ENCODE measurements at regions not wholly inside any gene's neighbourhood (a gene's known extent, or its start where the extent isn't known, plus 50 kb on each side); places are given as distances from the start of the nearest gene placed in this dataset.
A peak's percentile ranks its signal among the peaks of the same experiment; 100 is the strongest.
"Not testable (repeated sequence)": the region's sequence is repeated elsewhere in the genome, so short reads cannot be mapped to it uniquely, and the experiment has no call there.

- peak; percentile 14 to 42 for DNase-seq
Measured at GRCh38 chr3:161914703-161915417, 418.3 kb downstream of the OTOL1 start.

DNA sequence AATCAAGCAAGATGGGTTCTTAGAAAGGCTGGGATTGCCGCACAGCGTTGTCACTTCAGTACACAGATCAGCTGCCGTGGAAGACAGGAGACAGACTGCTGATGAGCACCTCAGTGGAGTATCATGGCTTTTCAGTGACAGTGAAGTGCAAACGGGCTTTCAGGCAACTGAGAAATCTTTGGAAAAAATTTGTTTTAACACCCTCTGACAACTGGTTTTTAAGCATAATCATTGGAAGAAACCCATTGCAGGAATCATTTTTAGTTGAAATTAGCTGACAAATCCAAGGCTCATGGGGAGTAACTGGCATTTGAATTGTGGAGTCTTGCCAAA lies 418.8 kb downstream of the OTOL1 start:
- no peak for DNase-seq

- DNase-seq, result no peak
Measured at GRCh38 chr3:161920196-161920595, 423.6 kb downstream of the OTOL1 start.

DNA sequence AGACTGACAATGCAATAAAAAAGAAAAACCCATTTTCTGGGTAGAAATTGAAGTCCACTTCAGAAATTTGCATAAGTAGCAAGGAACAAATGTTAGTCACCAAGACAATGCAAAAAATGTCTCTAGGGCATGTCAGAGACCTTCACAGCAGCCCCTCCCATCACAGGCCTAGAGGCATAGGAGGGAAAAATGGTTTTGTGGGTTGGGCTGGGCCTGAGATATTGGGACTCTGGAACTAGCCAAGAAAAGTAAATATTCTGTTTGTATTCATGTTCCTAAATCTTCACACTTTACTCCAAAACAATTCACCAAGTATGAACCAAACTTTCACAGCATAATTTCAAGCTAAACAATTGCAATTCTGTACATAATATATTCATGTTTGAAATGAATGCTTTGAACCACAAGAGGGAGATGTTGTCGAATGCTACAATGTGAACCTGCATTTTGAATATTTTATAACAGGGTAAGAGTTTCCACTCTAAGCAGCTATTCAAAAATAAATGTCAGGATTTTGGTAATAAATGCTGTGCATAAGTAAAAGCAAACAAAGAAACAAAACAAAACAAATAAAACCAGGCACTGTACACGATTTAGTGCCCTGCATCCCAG lies 429.2 kb downstream of the OTOL1 start:
- DNase-seq, result no peak

DNA sequence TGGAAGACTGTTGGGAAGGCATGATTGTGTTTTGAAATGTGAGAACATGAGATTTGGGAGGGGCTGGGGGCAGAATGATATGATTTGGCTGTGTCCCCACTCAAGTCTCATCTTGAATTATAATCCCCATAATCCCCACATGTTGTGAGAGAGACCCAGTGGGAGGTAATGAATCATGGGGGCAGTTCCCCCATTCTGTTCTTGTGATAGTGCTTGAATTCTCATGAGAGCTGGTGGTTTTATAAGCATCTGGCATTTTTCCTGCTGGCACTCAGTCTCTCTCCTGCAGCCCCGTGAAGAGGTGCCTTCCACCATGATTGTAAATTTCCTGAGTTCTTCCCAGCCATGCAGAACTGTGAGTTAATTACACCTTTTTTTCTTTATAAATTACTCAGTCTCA lies 430.5 kb downstream of the OTOL1 start:
- no peak for DNase-seq

- DNase-seq, result peak; percentile 20 to 30
Measured at GRCh38 chr3:161939918-161940620, 443.5 kb downstream of the OTOL1 start.

- no peak for DNase-seq
Measured at GRCh38 chr3:161940621-161940965, 444.0 kb downstream of the OTOL1 start.

DNA sequence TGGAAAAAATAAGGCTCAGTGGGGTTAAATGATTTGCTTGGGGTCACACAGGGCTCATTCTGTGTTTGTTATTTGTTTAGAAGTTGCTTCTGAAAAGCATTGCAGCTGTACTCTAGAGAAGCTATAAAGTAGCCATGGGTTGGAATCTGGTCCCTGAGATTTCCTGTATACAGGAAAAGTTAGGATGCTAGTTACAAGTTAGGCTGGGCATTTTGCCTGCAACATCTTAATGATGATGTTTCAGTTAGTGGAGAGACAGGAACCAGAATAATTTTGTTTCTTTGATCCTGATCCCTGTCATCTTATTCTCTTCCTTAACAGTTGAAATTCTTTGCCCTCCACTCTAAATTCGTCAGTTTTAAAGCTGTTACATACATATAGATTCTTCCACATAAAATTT lies 445.3 kb downstream of the OTOL1 start:
- no peak for DNase-seq

DNA sequence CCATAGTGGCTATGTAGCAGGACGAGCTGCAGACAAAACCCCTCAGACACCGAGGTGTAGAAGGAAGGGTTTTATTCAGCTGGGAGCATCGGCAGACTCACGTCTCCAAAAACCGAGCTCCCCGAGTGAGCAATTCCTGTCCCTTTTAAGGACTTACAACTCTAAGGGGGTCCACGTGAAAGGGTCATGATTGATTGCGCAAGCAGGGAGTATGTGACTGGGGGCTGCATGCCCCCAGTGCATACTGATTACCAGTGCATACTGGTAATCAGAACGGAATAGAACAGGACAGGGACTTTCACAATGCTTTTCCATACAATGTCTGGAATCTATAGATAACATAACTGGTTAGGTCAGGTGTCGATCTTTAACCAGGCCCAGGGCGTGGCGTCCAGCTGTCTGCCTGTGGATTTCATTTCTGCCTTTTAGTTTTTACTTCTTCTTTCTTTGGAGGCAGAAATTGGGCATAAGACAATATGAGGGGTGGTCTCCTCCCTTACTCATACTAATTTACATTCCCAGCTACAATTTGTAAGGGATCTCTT lies 447.3 kb downstream of the OTOL1 start:
- not testable (repeated sequence) for DNase-seq

DNA sequence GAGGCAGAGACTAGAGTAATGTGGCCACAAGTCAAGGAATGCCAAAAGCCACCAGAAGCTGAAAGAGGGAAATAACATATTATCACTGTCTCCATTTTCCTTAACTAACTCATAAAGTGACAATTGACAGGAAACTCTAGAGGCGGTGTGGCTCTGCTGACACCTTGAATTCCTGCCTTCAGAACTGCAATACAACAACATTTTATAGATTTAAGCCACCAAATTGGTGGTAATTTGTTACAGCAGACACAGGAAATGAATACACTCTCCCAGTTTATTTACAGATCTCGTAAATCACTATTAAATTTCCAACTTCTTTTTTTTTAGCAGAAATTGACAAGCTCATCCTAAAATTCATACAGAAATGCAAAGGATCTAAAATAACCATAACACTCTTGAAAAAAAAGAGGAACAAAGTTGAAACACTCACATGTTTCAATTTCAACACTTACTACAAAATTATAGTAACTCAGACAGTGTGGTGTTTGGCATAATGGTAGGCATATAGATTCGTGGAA lies 449.9 kb downstream of the OTOL1 start:
- DNase-seq, result no peak

GRCh38 chr3:161950318-161950868 lies 453.8 kb downstream of the OTOL1 start:
- no peak for DNase-seq

DNA sequence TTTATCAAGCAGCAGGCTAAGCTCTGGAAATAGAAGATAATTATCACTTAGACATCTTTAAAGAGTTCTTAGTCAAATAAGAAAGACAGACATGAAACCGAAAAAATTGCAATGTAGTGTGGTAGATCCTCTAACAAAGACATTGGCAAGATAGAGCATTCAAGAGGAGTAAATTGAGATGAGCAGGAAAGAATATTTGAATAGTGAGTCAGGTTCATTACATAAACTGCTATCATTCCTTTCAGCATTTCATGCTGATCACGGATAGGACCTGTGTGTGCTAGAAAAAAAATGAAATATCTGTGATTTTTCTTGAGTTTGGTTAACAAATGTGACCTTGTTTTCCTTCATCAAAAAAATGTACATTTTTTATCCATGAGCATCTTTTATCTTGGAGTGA lies 460.9 kb downstream of the OTOL1 start:
- no peak for DNase-seq

GRCh38 chr3:161964857-161965256 lies 468.2 kb downstream of the OTOL1 start:
- DNase-seq, result no peak

DNA sequence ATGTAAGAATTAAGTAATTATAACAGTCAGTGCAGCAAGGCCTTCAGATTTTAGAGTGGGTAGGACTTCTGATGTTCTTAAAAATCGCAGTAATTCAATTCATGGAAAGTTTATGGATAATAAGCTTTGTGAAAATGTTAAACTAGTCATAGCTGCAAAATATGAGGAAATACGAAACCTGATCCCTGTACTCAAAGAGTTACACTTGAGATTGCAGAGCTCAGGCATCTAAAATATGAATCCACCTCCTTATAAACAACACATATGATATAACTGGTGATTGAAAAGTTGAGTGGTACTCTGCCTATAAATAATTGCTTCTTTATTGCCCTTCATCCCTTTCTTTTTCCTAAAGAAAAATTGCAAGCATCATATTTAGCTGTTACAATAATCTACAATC lies 473.3 kb downstream of the OTOL1 start:
- DNase-seq, result no peak

DNA sequence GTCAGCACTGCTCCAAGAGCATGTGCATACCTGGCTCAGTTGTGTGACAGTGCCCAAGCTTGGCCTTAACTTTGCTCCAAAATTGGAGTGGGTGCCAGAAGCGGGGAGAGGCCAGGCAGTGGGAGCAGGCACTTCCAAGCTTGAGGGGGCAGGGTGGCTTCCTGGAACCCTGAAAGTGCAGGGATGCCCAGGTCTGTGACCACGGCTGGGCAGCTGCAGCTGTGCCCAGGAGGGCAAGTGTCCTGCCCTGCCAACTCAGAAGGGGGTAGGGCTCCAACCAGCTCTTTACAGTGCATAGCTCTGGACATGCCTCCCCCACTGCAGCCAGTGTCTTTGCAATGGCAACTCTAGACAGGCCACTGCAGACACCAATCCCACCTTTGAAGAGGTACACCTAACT lies 478.6 kb downstream of the OTOL1 start:
- no peak for DNase-seq

GRCh38 chr3:161977063-161977462 lies 480.5 kb downstream of the OTOL1 start:
- DNase-seq, result no peak

DNA sequence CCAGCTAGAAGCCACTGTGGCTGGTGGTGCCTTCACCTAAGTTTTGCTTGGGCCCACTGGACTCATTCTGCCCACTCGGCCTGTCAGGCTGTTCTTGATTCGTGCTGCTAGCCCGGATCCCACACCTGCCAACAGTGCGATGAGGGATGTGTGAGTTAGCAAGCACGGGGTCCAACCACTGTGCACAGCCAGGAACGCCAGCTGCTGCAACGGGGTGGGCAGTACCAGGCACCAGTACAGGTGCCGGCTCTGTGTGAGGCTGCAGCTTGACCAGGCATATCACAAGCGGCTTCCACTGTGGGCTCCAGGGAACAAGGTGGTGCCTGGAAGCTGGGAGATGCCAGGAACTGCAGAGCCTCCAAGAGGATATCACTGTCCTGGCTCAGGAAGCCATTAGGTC lies 481.2 kb downstream of the OTOL1 start:
- DNase-seq, result no peak

DNA sequence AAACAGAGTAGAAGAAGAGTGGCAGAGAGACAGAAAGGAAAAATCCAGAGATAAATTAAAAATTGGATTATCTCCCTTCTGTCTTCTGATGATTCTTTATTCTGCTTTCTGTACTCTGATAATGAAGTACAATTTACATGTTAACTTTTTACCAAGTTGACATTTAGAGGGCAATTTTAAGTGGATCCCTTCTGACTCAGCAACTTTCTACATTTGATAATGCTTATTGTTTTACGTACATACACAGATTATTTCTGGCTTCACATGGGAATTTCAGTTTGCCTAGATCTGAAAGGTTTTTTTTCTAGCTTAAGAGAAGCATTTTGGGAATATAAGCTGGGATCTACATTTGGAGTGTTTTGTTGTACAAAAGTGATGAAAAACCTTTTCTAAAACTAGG lies 491.3 kb downstream of the OTOL1 start:
- DNase-seq, result no peak

GRCh38 chr3:161989012-161989411 lies 492.4 kb downstream of the OTOL1 start:
- no peak for DNase-seq

GRCh38 chr3:161990036-161990435 lies 493.4 kb downstream of the OTOL1 start:
- no peak for DNase-seq

DNA sequence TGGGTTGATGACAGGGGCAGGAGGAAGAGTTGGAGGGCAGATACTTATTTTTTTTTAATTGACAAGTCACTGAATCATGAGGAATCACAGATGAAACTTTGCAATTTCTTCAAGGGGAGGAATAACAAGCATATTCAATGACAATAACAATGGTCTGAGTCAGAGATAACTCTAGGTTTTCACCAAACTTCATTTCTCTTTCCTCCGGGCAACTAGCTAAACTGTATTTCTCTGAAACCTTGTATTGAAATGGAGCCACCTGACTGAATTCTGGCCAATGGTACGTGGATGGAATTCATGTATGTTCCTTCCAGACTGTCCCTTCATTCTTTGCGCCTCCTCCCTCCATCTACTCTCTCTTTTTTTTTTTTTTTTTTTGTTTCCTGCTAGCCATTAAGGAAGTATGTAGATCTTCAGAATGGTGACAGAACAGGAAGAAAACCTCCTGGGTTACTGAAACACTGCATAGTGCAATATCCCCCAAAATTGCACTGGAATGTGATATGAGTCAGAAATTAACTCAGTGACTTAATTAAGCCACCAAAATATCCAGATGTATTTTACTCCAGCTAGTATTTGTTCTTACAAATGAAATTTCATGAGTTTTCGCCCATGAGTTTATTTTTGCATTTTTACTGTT lies 495.4 kb downstream of the OTOL1 start:
- DNase-seq, result no peak

- DNase-seq, result no peak
Measured at GRCh38 chr3:161999846-162000245, 503.2 kb downstream of the OTOL1 start.

Measured in right lung (tissue), 2 donors.